GM21737 (cell line): ENCODE measurements at regions not wholly inside any gene's neighbourhood (a gene's known extent, or its start where the extent isn't known, plus 50 kb on each side); places are given as distances from the start of the nearest gene placed in this dataset.

Source experiments
- ATAC-seq: cut with Tn5 transposase; IDR thresholded peaks from one replicate; pipeline ENCODE4 v1.9.1; 2021; ENCODE audit warnings: mild to moderate bottlenecking, moderate library complexity; ENCODE audit not compliant: unreplicated experiment

- no peak for ATAC-seq
Measured at GRCh38 chr14:32019276-32019675, 57.8 kb upstream of the ARHGAP5 start.

- ATAC-seq: no peak
Measured at GRCh38 chr14:32020882-32021281, 56.2 kb upstream of the ARHGAP5 start.

GRCh38 chr14:32021341-32021740, 55.8 kb upstream of the ARHGAP5 start:
- no peak for ATAC-seq

- no peak for ATAC-seq
Measured at GRCh38 chr14:32022525-32022924, 54.6 kb upstream of the ARHGAP5 start.

- no peak for ATAC-seq
Measured at GRCh38 chr14:32022938-32023466, 54.1 kb upstream of the ARHGAP5 start.

GRCh38 chr14:32023540-32023939, 53.6 kb upstream of the ARHGAP5 start:
- ATAC-seq: no peak

GRCh38 chr14:32027255-32027939, 49.7 kb upstream of the ARHGAP5 start:
- ATAC-seq: no peak
